ENCODE measurements at regions not wholly inside any gene's neighbourhood (a gene's known extent, or its start where the extent isn't known, plus 50 kb on each side); places are given as distances from the start of the nearest gene placed in this dataset.

DNA sequence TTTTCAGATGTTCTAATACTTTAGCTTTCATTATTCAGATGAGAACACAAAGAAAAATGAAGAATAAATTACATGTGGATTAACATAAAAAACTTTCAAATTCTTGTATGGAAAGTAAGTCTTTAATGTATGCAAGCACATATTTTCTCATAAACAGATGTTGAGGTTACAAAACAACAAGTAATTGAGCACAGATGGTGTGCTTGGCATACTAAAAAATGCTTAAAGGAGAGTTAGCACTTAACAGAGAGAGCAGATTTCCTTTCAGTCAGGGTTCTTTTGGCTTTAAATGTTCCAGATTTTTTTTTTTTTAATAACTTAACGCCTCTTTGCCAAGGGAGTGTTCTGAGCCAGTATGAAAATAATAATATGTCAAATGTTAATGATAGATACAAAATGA is 96.0 kb downstream of the RASSF9 start:
- TF ChIP-seq, protein P1, sequence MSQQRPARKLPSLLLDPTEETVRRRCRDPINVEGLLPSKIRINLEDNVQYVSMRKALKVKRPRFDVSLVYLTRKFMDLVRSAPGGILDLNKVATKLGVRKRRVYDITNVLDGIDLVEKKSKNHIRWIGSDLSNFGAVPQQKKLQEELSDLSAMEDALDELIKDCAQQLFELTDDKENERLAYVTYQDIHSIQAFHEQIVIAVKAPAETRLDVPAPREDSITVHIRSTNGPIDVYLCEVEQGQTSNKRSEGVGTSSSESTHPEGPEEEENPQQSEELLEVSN (IDR thresholded peaks at IDR 0.05; ENCODE audit: borderline replicate concordance, low read depth) = no peak
- TF ChIP-seq MAFK (IDR thresholded peaks at IDR 0.05; ENCODE audit: partially characterized antibody) (no peak), BHLHE40 (IDR thresholded peaks at IDR 0.05; ENCODE audit: low read depth, low read length) (no peak), PHF8 (IDR thresholded peaks at IDR 0.05; ENCODE audit: borderline replicate concordance, low read depth) (no peak), POLR2A (IDR thresholded peaks at IDR 0.05; ENCODE audit: low read length) (no peak), CHD2 (IDR thresholded peaks at IDR 0.05; ENCODE audit: low read length, partially characterized antibody) (no peak), RFX5 (IDR thresholded peaks at IDR 0.05) (no peak), ESRRA (IDR thresholded peaks at IDR 0.05; ENCODE audit: borderline replicate concordance, low read length) (no peak), JUN (IDR thresholded peaks at IDR 0.05) (no peak), RARB (CRISPR knock-in tag; IDR thresholded peaks at IDR 0.05) (no peak), ZNF302 (CRISPR knock-in tag; IDR thresholded peaks at IDR 0.05) (no peak)
- TF ChIP-seq, protein P2, sequence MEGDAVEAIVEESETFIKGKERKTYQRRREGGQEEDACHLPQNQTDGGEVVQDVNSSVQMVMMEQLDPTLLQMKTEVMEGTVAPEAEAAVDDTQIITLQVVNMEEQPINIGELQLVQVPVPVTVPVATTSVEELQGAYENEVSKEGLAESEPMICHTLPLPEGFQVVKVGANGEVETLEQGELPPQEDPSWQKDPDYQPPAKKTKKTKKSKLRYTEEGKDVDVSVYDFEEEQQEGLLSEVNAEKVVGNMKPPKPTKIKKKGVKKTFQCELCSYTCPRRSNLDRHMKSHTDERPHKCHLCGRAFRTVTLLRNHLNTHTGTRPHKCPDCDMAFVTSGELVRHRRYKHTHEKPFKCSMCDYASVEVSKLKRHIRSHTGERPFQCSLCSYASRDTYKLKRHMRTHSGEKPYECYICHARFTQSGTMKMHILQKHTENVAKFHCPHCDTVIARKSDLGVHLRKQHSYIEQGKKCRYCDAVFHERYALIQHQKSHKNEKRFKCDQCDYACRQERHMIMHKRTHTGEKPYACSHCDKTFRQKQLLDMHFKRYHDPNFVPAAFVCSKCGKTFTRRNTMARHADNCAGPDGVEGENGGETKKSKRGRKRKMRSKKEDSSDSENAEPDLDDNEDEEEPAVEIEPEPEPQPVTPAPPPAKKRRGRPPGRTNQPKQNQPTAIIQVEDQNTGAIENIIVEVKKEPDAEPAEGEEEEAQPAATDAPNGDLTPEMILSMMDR (IDR thresholded peaks at IDR 0.05) = no peak
- TF ChIP-seq, protein P3, sequence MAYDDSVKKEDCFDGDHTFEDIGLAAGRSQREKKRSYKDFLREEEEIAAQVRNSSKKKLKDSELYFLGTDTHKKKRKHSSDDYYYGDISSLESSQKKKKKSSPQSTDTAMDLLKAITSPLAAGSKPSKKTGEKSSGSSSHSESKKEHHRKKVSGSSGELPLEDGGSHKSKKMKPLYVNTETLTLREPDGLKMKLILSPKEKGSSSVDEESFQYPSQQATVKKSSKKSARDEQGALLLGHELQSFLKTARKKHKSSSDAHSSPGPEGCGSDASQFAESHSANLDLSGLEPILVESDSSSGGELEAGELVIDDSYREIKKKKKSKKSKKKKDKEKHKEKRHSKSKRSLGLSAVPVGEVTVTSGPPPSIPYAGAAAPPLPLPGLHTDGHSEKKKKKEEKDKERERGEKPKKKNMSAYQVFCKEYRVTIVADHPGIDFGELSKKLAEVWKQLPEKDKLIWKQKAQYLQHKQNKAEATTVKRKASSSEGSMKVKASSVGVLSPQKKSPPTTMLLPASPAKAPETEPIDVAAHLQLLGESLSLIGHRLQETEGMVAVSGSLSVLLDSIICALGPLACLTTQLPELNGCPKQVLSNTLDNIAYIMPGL (CRISPR knock-in tag; IDR thresholded peaks at IDR 0.05; ENCODE audit: borderline replicate concordance) = no peak
- TF ChIP-seq, protein P4, sequence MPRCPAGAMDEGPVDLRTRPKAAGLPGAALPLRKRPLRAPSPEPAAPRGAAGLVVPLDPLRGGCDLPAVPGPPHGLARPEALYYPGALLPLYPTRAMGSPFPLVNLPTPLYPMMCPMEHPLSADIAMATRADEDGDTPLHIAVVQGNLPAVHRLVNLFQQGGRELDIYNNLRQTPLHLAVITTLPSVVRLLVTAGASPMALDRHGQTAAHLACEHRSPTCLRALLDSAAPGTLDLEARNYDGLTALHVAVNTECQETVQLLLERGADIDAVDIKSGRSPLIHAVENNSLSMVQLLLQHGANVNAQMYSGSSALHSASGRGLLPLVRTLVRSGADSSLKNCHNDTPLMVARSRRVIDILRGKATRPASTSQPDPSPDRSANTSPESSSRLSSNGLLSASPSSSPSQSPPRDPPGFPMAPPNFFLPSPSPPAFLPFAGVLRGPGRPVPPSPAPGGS (IDR thresholded peaks at IDR 0.05) = no peak
